GM23248 (cell line): ENCODE measurements at regions not wholly inside any gene's neighbourhood (a gene's known extent, or its start where the extent isn't known, plus 50 kb on each side); places are given as distances from the start of the nearest gene placed in this dataset.
"Not testable (repeated sequence)": the region's sequence is repeated elsewhere in the genome, so short reads cannot be mapped to it uniquely, and the experiment has no call there.

Experiments
- DNase-seq: peaks from one replicate; pipeline ENCODE4 v3.0.0-alpha.2; 2015
- H2AFZ ChIP-seq: fragments of 200-600 bp; sonication (generic); 2 replicates; pipeline ENCODE4 v1.6.1; 2016; ENCODE audit warnings: antibody characterized with exemption
- H3F3A ChIP-seq: fragments of 200-600 bp; sonication (generic); 2 replicates; pipeline ENCODE4 v1.6.1; 2016; ENCODE audit warnings: mild to moderate bottlenecking, antibody characterized with exemption, mixed run types; ENCODE audit not compliant: insufficient read depth
- H3K27ac ChIP-seq: fragments of 200-600 bp; sonication (generic); 2 replicates; pipeline ENCODE4 v1.5.1; 2016; ENCODE audit warnings: mild to moderate bottlenecking
- H3K27me3 ChIP-seq: fragments of 200-600 bp; sonication (generic); replicated peaks from 2 replicates; pipeline ENCODE4 v1.6.1; 2016; ENCODE audit warnings: mild to moderate bottlenecking; ENCODE audit not compliant: insufficient read depth
- H3K36me3 ChIP-seq: fragments of 200-600 bp; sonication (generic); 2 replicates; pipeline ENCODE4 v1.6.1; 2016; ENCODE audit warnings: low read depth, mild to moderate bottlenecking
- H3K4me1 ChIP-seq: fragments of 200-600 bp; sonication (generic); 2 replicates; pipeline ENCODE4 v1.6.1; 2016; ENCODE audit warnings: mild to moderate bottlenecking; ENCODE audit not compliant: insufficient read depth
- H3K4me2 ChIP-seq: fragments of 200-600 bp; sonication (generic); one replicate; pipeline ENCODE4 v1.6.1; 2016; ENCODE audit warnings: mild to moderate bottlenecking; ENCODE audit not compliant: unreplicated experiment
- H3K4me3 ChIP-seq: fragments of 200-600 bp; sonication (generic); 2 replicates; pipeline ENCODE4 v1.5.1; 2016; ENCODE audit warnings: mild to moderate bottlenecking
- H3K79me2 ChIP-seq: fragments of 200-600 bp; sonication (generic); 2 replicates; pipeline ENCODE4 v1.6.1; 2016; ENCODE audit warnings: mild to moderate bottlenecking; ENCODE audit not compliant: insufficient read depth
- H3K9ac ChIP-seq: fragments of 200-600 bp; sonication (generic); 2 replicates; pipeline ENCODE4 v1.6.1; 2016; ENCODE audit warnings: mild to moderate bottlenecking
- H3K9me2 ChIP-seq: fragments of 200-600 bp; sonication (generic); 2 replicates; pipeline ENCODE4 v1.6.1; 2016; ENCODE audit warnings: mixed run types, mild to moderate bottlenecking, moderate library complexity; ENCODE audit not compliant: insufficient read depth
- H3K9me3 ChIP-seq: fragments of 200-600 bp; sonication (generic); one replicate; pipeline ENCODE4 v1.6.1; 2017; ENCODE audit warnings: low read depth
- H4K20me1 ChIP-seq: fragments of 200-600 bp; sonication (generic); 2 replicates; pipeline ENCODE4 v1.6.0; 2016; ENCODE audit not compliant: insufficient read depth
- EZH2 ChIP-seq: fragments of 200-600 bp; sonication (generic); IDR thresholded peaks from 2 replicates; pipeline ENCODE4 v1.6.1; 2018; ENCODE audit warnings: antibody characterized with exemption, mild to moderate bottlenecking; ENCODE audit not compliant: insufficient read depth, poor library complexity, severe bottlenecking
- EZH2phosphoT487 ChIP-seq: fragments of 200-600 bp; sonication (generic); IDR thresholded peaks from 2 replicates; pipeline ENCODE4 v1.6.1; 2018; ENCODE audit warnings: antibody characterized with exemption, moderate library complexity, mild to moderate bottlenecking, low read depth; ENCODE audit not compliant: insufficient read depth
- WGBS, 2 experiments: methylation state at CpG; one replicate each; pipeline ENCODE4 v1.1.6; 2015 to 2017; ENCODE audit warnings: low lambda C conversion rate in 2 of 2, low coverage in 1 of 2; ENCODE audit errors: missing lambda C conversion rate in 2 of 2; 5-methylcytosine and 5-hydroxymethylcytosine counted together
- in situ Hi-C: fragments of 300-500 bp; cut with MboI; formaldehyde crosslinking; loops from 2 replicates; pipeline ENCODE4 v1.15.0; 2020

GRCh38 chr16:65739518-65739917, 617.7 kb upstream of the CDH11 start:
- Histone ChIP-seq H3K79me2 (no peaks in the 10 kb centered on the region), H3K9ac (no peak overlapping the region), H3F3A (no peaks in the 10 kb centered on the region), H3K9me2 (no peaks in the 10 kb centered on the region), H4K20me1 (no peaks in the 10 kb centered on the region), H3K9me3 (no peaks in the 10 kb centered on the region), H3K4me3 (no peak overlapping the region), H3K27ac (no peak overlapping the region), H3K36me3 (no peaks in the 10 kb centered on the region), H3K4me2 (no peak overlapping the region), H2AFZ (no peak overlapping the region), H3K27me3 (no peaks in the 10 kb centered on the region; the same call in 1 of the 2 replicates), H3K4me1 (no peaks in the 10 kb centered on the region)
- TF ChIP-seq EZH2phosphoT487 (no peak), EZH2 (no peak)
- in situ Hi-C loops, result no loop called here
- no peak for DNase-seq
- 55 to 59% methylated on average over 3 of the region's 3 CpGs for WGBS, 2 experiments

GRCh38 chr16:65737831-65738230, 616.0 kb upstream of the CDH11 start:
- Histone ChIP-seq H3K4me1 (no peaks in the 10 kb centered on the region), H3K27ac (no peak overlapping the region), H3K4me3 (no peak overlapping the region), H3K79me2 (no peaks in the 10 kb centered on the region), H3K9me3 (no peaks in the 10 kb centered on the region), H3F3A (no peaks in the 10 kb centered on the region), H2AFZ (no peak overlapping the region), H3K9me2 (no peaks in the 10 kb centered on the region), H3K36me3 (no peaks in the 10 kb centered on the region), H3K4me2 (no peak overlapping the region), H4K20me1 (no peaks in the 10 kb centered on the region), H3K9ac (no peak overlapping the region), H3K27me3 (no peaks in the 10 kb centered on the region; the same call in 1 of the 2 replicates)
- TF ChIP-seq EZH2 (no peak), EZH2phosphoT487 (no peak)
- in situ Hi-C loops, result no loop called here
- 62 to 63% methylated on average over 4 of the region's 4 CpGs for WGBS, 2 experiments
- DNase-seq, result no peak

GRCh38 chr16:65735615-65736014, 613.8 kb upstream of the CDH11 start:
- H3K9ac ChIP-seq, H2AFZ ChIP-seq, H3K79me2 ChIP-seq, H3K27me3 ChIP-seq, H3K9me2 ChIP-seq, H4K20me1 ChIP-seq, DNase-seq, H3K4me2 ChIP-seq, H3K36me3 ChIP-seq, H3K9me3 ChIP-seq, H3F3A ChIP-seq, in situ Hi-C loops, H3K4me1 ChIP-seq, H3K4me3 ChIP-seq, H3K27ac ChIP-seq: not testable (repeated sequence)

- Histone ChIP-seq H3F3A (no peaks in the 10 kb centered on the region), H3K27me3 (no peaks in the 10 kb centered on the region; the same call in 1 of the 2 replicates), H3K4me3 (no peak overlapping the region), H2AFZ (no peak overlapping the region), H3K4me1 (peaks cover 6% of the 10 kb centered on the region; the same call in 1 of the 2 replicates), H3K79me2 (no peaks in the 10 kb centered on the region), H3K9me2 (no peaks in the 10 kb centered on the region), H3K27ac (no peak overlapping the region), H3K9me3 (no peaks in the 10 kb centered on the region), H3K36me3 (no peaks in the 10 kb centered on the region), H4K20me1 (no peaks in the 10 kb centered on the region), H3K4me2 (no peak overlapping the region), H3K9ac (no peak overlapping the region)
- in situ Hi-C loops, result no loop called here
- TF ChIP-seq EZH2 (no peak), EZH2phosphoT487 (no peak)
- 75 to 83% methylated on average over 3 of the region's 3 CpGs for WGBS, 2 experiments
- DNase-seq, result no peak
Observed at GRCh38 chr16:65733721-65734120, 611.9 kb upstream of the CDH11 start.

GRCh38 chr16:65731833-65732232, 610.0 kb upstream of the CDH11 start:
- no peaks in the 10 kb centered on the region for H3K9me3 ChIP-seq
- DNase-seq, result peak; percentile 33
- in situ Hi-C loops, result no loop called here
- no peak overlapping the region for H3K27ac ChIP-seq
- no peaks in the 10 kb centered on the region for H3K79me2 ChIP-seq
- no peak overlapping the region for H3K4me2 ChIP-seq
- H3F3A ChIP-seq, result no peaks in the 10 kb centered on the region
- H3K27me3 ChIP-seq, result no peaks in the 10 kb centered on the region
- H3K4me1 ChIP-seq, result peaks cover 6% of the 10 kb centered on the region; the same call in 1 of the 2 replicates
- no peaks in the 10 kb centered on the region for H3K36me3 ChIP-seq
- no peak overlapping the region for H3K4me3 ChIP-seq
- no peaks in the 10 kb centered on the region for H4K20me1 ChIP-seq
- TF ChIP-seq EZH2, result no peak
- no peak for TF ChIP-seq EZH2phosphoT487
- H2AFZ ChIP-seq, result no peak overlapping the region
- H3K9me2 ChIP-seq, result no peaks in the 10 kb centered on the region
- H3K9ac ChIP-seq, result no peak overlapping the region
